Tibial nerve (tissue), 4 donors: ENCODE measurements at regions not wholly inside any gene's neighbourhood (a gene's known extent, or its start where the extent isn't known, plus 50 kb on each side); places are given as distances from the start of the nearest gene placed in this dataset.

ENCODE experiments used
- DNase-seq, 2 donors: peaks; one replicate each; pipeline ENCODE4 v3.0.0-alpha.2; 2019; ENCODE audit warnings: low spot score in 2 of 2
- H3K27ac ChIP-seq, 4 donors: fragments of 200-600 bp; sonication (generic) in 3 of 4; one replicate each; pipeline ENCODE4 v1.5.1; 2017 to 2019; ENCODE audit warnings: mild to moderate bottlenecking in 1 of 4
- H3K27me3 ChIP-seq, 2 donors: fragments of 200-600 bp; sonication (generic) in 1 of 2; one replicate each; pipeline versions ENCODE4 v1.5.1 to v1.6.0; 2017 to 2019
- H3K36me3 ChIP-seq, 3 donors: fragments of 200-600 bp; sonication (generic); one replicate each; pipeline ENCODE4 v1.5.1; 2018 to 2019
- H3K4me1 ChIP-seq, 4 donors: fragments of 200-600 bp; sonication (generic) in 3 of 4; one replicate each; pipeline ENCODE4 v1.5.1; 2017 to 2019
- H3K4me3 ChIP-seq, 4 donors: fragments of 200-600 bp; sonication (generic) in 3 of 4; one replicate each; pipeline ENCODE4 v1.5.1; 2017 to 2019; ENCODE audit warnings: mild to moderate bottlenecking in 1 of 4, moderate library complexity in 1 of 4
- H3K9me3 ChIP-seq, 4 donors: fragments of 200-600 bp; sonication (generic) in 3 of 4; one replicate each; pipeline ENCODE4 v1.5.1; 2017 to 2019
- CTCF ChIP-seq, 5 experiments: fragments of 200-600 bp in 3 of 5; fragments of 450-650 bp in 2 of 5; sonication (generic) in 3 of 5; IDR thresholded peaks; one replicate each; pipeline ENCODE4 v1.5.1; 2016 to 2019; ENCODE audit warnings: antibody characterized with exemption in 5 of 5, mild to moderate bottlenecking in 3 of 5, moderate library complexity in 2 of 5
- EP300 ChIP-seq, 2 donors: sonication (generic); formaldehyde crosslinking; IDR thresholded peaks; one replicate each; pipeline ENCODE4 v1.6.1; 2017; ENCODE audit warnings: antibody characterized with exemption in 2 of 2, mild to moderate bottlenecking in 1 of 2
- POLR2A ChIP-seq, 2 donors: fragments of 450-650 bp; IDR thresholded peaks; one replicate each; pipeline ENCODE4 v1.6.1; 2017; ENCODE audit warnings: antibody characterized with exemption in 2 of 2, mild to moderate bottlenecking in 2 of 2, moderate library complexity in 2 of 2
- WGBS, 2 donors: methylation state at CpG; one replicate each; pipeline ENCODE4 v1.1.5; 2018; 5-methylcytosine and 5-hydroxymethylcytosine counted together

GRCh38 chr11:45092901-45093760 lies 53.3 kb upstream of the PRDM11 start:
- Histone ChIP-seq H3K9me3 (no peaks in the 10 kb centered on the region), H3K36me3 (no peaks in the 10 kb centered on the region), H3K27ac (no peak overlapping the region), H3K4me3 (no peak overlapping the region), H3K4me1 (peaks cover 0 to 51% (median 15%) of the 10 kb centered on the region in 4 donors), H3K27me3 (peaks cover 0 to 3% of the 10 kb centered on the region in 2 donors)
- 67 to 68% methylated on average over 15 of the region's 15 CpGs for WGBS, 2 donors
- TF ChIP-seq EP300 (IDR thresholded peaks at IDR 0.05) (no peak), POLR2A (IDR thresholded peaks at IDR 0.05) (no peak), CTCF (IDR thresholded peaks at IDR 0.05) (no peak)
- DNase-seq = no peak

GRCh38 chr11:45093761-45094455 lies 52.5 kb upstream of the PRDM11 start:
- WGBS, 2 donors = 84 to 89% methylated on average over 8 of the region's 8 CpGs
- no peaks in the 10 kb centered on the region for H3K36me3 ChIP-seq
- no peak for DNase-seq
- H3K4me3 ChIP-seq = no peak overlapping the region
- TF ChIP-seq EP300 (IDR thresholded peaks at IDR 0.05) (no peak), CTCF (IDR thresholded peaks at IDR 0.05) (no peak), POLR2A (IDR thresholded peaks at IDR 0.05) (no peak)
- no peak overlapping the region for H3K27ac ChIP-seq
- no peaks in the 10 kb centered on the region for H3K9me3 ChIP-seq
- H3K4me1 ChIP-seq = peaks cover 0 to 43% (median 15%) of the 10 kb centered on the region in 4 donors
- H3K27me3 ChIP-seq = peaks cover 0 to 6% of the 10 kb centered on the region in 2 donors

GRCh38 chr11:45094958-45095690 lies 51.3 kb upstream of the PRDM11 start:
- no peak for TF ChIP-seq EP300 (IDR thresholded peaks at IDR 0.05)
- no peak for TF ChIP-seq CTCF (IDR thresholded peaks at IDR 0.05)
- Histone ChIP-seq H3K36me3 (no peaks in the 10 kb centered on the region), H3K9me3 (no peaks in the 10 kb centered on the region), H3K4me3 (no peak overlapping the region), H3K27ac (no peak overlapping the region), H3K27me3 (peaks cover 0 to 9% of the 10 kb centered on the region in 2 donors), H3K4me1 (peaks cover 0 to 31% (median 12%) of the 10 kb centered on the region in 4 donors)
- no peak for DNase-seq
- WGBS, 2 donors = 73 to 76% methylated on average over 10 of the region's 10 CpGs

DNA sequence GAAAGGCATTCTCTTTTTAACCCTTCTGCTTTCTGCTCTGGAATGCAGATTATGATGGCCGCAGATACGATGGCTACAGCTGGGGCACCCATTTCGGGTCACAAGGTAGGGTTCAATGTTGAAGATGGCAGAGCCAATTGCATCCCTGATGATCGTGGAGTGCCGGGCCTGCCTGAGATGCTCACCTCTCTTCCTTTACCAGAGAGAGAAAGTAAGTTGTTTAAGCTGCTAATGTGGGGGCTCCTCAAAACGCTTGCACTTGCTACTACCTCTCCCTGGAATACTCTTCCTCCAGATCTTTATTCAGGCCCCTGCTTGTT lies 50.8 kb upstream of the PRDM11 start:
- H3K27ac ChIP-seq = no peak overlapping the region
- H3K36me3 ChIP-seq = no peaks in the 10 kb centered on the region
- H3K4me3 ChIP-seq = no peak overlapping the region
- no peak for DNase-seq
- TF ChIP-seq CTCF (IDR thresholded peaks at IDR 0.05) (no peak), EP300 (IDR thresholded peaks at IDR 0.05) (no peak), POLR2A (IDR thresholded peaks at IDR 0.05) (no peak)
- no peaks in the 10 kb centered on the region for H3K9me3 ChIP-seq
- 79 to 86% methylated on average over 6 of the region's 6 CpGs for WGBS, 2 donors
- peaks cover 0 to 9% of the 10 kb centered on the region in 2 donors for H3K27me3 ChIP-seq
- peaks cover 0 to 27% (median 12%) of the 10 kb centered on the region in 4 donors for H3K4me1 ChIP-seq
